Chondrocyte (in vitro differentiated cells): ENCODE measurements at regions not wholly inside any gene's neighbourhood (a gene's known extent, or its start where the extent isn't known, plus 50 kb on each side); places are given as distances from the start of the nearest gene placed in this dataset.

Experiments
- DNase-seq: peaks from one replicate; pipeline ENCODE4 v3.0.0; 2021; ENCODE audit warnings: mixed read lengths, low spot score
- H3K27ac Mint-ChIP-seq: one replicate; pipeline ENCODE4 v1.8.0; 2021; ENCODE audit warnings: mild to moderate bottlenecking, moderate library complexity, mixed read lengths; ENCODE audit not compliant: unreplicated experiment
- H3K27me3 Mint-ChIP-seq: 2 replicates; pipeline ENCODE4 v1.8.0; 2021; ENCODE audit warnings: low read depth, mixed read lengths
- H3K36me3 Mint-ChIP-seq: 2 replicates; pipeline ENCODE4 v1.8.0; 2021; ENCODE audit warnings: low read depth, mixed read lengths
- H3K4me1 Mint-ChIP-seq: 2 replicates; pipeline ENCODE4 v1.8.0; 2021; ENCODE audit warnings: low read depth, mild to moderate bottlenecking, mixed read lengths
- H3K4me3 Mint-ChIP-seq: one replicate; pipeline ENCODE4 v1.8.0; 2021; ENCODE audit warnings: mild to moderate bottlenecking, moderate library complexity, mixed read lengths; ENCODE audit not compliant: unreplicated experiment
- H3K9me3 Mint-ChIP-seq: 2 replicates; pipeline ENCODE4 v1.8.0; 2021; ENCODE audit warnings: low read depth, mixed read lengths
- CTCF ChIP-seq: fragments of 200-600 bp; sonication (generic); IDR thresholded peaks from 2 replicates; pipeline ENCODE4 v1.5.0; 2021; ENCODE audit warnings: antibody characterized with exemption, mild to moderate bottlenecking, moderate library complexity

DNA sequence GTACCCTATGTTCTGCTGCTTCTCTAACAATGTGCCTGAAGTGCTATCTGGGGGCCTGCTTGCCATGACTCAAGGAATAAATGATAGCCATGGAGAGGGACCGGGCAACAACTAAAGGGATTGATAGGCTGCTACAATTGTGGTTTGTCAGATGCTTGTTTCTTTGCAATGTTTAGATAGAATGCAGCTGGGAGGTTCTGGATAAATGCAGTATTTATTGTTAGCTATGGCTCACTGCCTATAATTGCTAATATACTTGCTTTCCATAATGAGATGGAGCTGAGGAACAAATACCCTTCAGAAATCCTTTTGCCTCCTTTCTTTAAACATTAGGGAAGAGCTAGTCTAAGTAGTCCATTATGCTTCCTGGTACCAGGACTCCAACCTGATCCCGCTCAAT, 575.2 kb upstream of the SYNCRIP start:
- Mint-ChIP-seq H3K27me3 (no peaks in the 10 kb centered on the region), H3K36me3 (no peaks in the 10 kb centered on the region), H3K9me3 (peaks cover 11% of the 10 kb centered on the region), H3K4me1 (no peaks in the 10 kb centered on the region), H3K4me3 (no peak overlapping the region), H3K27ac (no peak overlapping the region)
- no peak for DNase-seq
- TF ChIP-seq CTCF: no peak

- no peak for TF ChIP-seq CTCF
- no peaks in the 10 kb centered on the region for H3K27me3 Mint-ChIP-seq
- no peak for DNase-seq
- no peak overlapping the region for H3K4me3 Mint-ChIP-seq
- H3K4me1 Mint-ChIP-seq: no peaks in the 10 kb centered on the region
- H3K36me3 Mint-ChIP-seq: no peaks in the 10 kb centered on the region
- peaks cover 4% of the 10 kb centered on the region for H3K9me3 Mint-ChIP-seq
- no peak overlapping the region for H3K27ac Mint-ChIP-seq
These were observed 572.6 kb upstream of the SYNCRIP start for GRCh38 chr6:86215323-86215722.

DNA sequence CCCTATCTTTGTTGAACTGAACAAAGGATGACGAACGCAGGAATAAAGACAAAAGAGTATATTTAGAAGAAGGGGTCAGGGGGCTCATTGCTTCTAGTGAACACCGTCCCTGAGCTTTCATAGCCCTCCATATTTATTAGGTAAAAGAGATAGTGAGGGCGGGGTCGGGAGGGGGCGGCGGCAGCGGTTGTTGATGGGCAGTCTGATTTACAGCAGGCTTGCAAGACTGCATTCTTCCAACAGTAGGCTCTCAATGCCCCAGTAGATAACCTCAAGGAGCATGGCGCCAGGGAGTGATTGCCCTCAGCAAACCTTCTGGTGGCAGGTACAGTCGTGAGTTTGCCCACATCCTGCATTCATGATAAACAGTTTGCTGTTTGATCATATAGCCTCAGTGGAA, 563.3 kb upstream of the SYNCRIP start:
- Mint-ChIP-seq H3K27ac (no peak overlapping the region), H3K36me3 (no peaks in the 10 kb centered on the region), H3K4me1 (no peaks in the 10 kb centered on the region), H3K4me3 (no peak overlapping the region), H3K9me3 (peaks cover 14% of the 10 kb centered on the region), H3K27me3 (no peaks in the 10 kb centered on the region)
- TF ChIP-seq CTCF: no peak
- no peak for DNase-seq

GRCh38 chr6:86203044-86203443, 560.4 kb upstream of the SYNCRIP start:
- H3K4me3 Mint-ChIP-seq: no peak overlapping the region
- no peaks in the 10 kb centered on the region for H3K4me1 Mint-ChIP-seq
- H3K27ac Mint-ChIP-seq: no peak overlapping the region
- H3K9me3 Mint-ChIP-seq: peaks cover 14% of the 10 kb centered on the region
- no peak for TF ChIP-seq CTCF
- peaks cover 2% of the 10 kb centered on the region for H3K27me3 Mint-ChIP-seq
- DNase-seq: no peak
- H3K36me3 Mint-ChIP-seq: no peaks in the 10 kb centered on the region

DNA sequence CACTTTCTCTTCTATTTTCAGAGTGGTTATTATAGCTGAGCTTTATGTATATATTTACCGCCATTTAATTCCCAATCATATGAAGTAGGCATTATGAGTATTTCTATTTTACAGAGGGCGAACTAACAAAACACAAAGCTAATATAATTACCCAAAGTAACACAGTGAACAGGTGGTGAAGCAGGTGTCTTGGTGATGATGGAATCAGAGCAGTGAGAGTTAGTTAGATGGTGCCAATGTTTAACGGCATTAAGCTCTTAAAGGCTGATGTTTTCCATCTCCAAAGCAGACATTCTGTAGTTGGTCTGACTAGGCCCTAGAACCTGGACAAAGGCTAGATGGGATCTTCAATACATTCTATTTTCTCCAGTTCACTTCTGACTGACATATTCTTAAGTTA, 551.1 kb upstream of the SYNCRIP start:
- Mint-ChIP-seq H3K4me1 (no peaks in the 10 kb centered on the region), H3K27ac (no peak overlapping the region), H3K27me3 (peaks cover 2% of the 10 kb centered on the region), H3K9me3 (no peaks in the 10 kb centered on the region), H3K36me3 (no peaks in the 10 kb centered on the region), H3K4me3 (no peak overlapping the region)
- TF ChIP-seq CTCF: no peak
- DNase-seq: no peak
